ENCODE measurements at regions not wholly inside any gene's neighbourhood (a gene's known extent, or its start where the extent isn't known, plus 50 kb on each side); places are given as distances from the start of the nearest gene placed in this dataset.

- TF ChIP-seq CTCF (IDR thresholded peaks at IDR 0.05; ENCODE audit: borderline replicate concordance, extremely low read depth, low read length, poor library complexity, severe bottlenecking) (no peak), EZH2 (IDR thresholded peaks at IDR 0.05; ENCODE audit: borderline replicate concordance, low read depth, low read length, severe bottlenecking) (no peak)
- no peak for ATAC-seq (ENCODE audit: insufficient read depth, low read depth)
- no peaks in the 10 kb centered on the region for H3K27me3 ChIP-seq (ENCODE audit: insufficient read depth, low read length, poor library complexity)
- H3K79me2 ChIP-seq (ENCODE audit: insufficient read depth, low read length) = no peaks in the 10 kb centered on the region
- no peak overlapping the region for H3K27ac ChIP-seq (ENCODE audit: low read length)
- no peak for DNase-seq
- no peaks in the 10 kb centered on the region for H4K20me1 ChIP-seq (ENCODE audit: insufficient read depth, low read length)
- no peaks in the 10 kb centered on the region for H3K9me3 ChIP-seq (ENCODE audit: insufficient read depth, low read length, severe bottlenecking)
- no peak overlapping the region for H3K4me2 ChIP-seq (ENCODE audit: insufficient read depth, low read length)
- no peak overlapping the region for H3K4me3 ChIP-seq (ENCODE audit: low read depth in 1 of 2, low read length in 2 of 2)
- no peak overlapping the region for H3K9ac ChIP-seq (ENCODE audit: low read depth, low read length)
- no peaks in the 10 kb centered on the region for H3K36me3 ChIP-seq (ENCODE audit: insufficient read depth, low read length)
- H3K4me1 ChIP-seq (ENCODE audit: insufficient read depth, low read length) = no peaks in the 10 kb centered on the region
- H2AFZ ChIP-seq (ENCODE audit: low read depth, low read length) = no peak overlapping the region
Observed at GRCh38 chr3:22040150-22040549, 289.1 kb upstream of the ZNF385D start.

GRCh38 chr3:22045882-22046281 is 294.9 kb upstream of the ZNF385D start:
- H3K4me1 ChIP-seq (ENCODE audit: insufficient read depth, low read length) = no peaks in the 10 kb centered on the region
- no peaks in the 10 kb centered on the region for H3K79me2 ChIP-seq (ENCODE audit: insufficient read depth, low read length)
- no peak overlapping the region for H3K4me2 ChIP-seq (ENCODE audit: insufficient read depth, low read length)
- TF ChIP-seq EZH2 (IDR thresholded peaks at IDR 0.05; ENCODE audit: borderline replicate concordance, low read depth, low read length, severe bottlenecking) (no peak), CTCF (IDR thresholded peaks at IDR 0.05; ENCODE audit: borderline replicate concordance, extremely low read depth, low read length, poor library complexity, severe bottlenecking) (no peak)
- H4K20me1 ChIP-seq (ENCODE audit: insufficient read depth, low read length) = no peaks in the 10 kb centered on the region
- no peaks in the 10 kb centered on the region for H3K9me3 ChIP-seq (ENCODE audit: insufficient read depth, low read length, severe bottlenecking)
- H2AFZ ChIP-seq (ENCODE audit: low read depth, low read length) = no peak overlapping the region
- no peaks in the 10 kb centered on the region for H3K27me3 ChIP-seq (ENCODE audit: insufficient read depth, low read length, poor library complexity)
- DNase-seq (no peak), ATAC-seq (ENCODE audit: insufficient read depth, low read depth) (no peak)
- no peak overlapping the region for H3K9ac ChIP-seq (ENCODE audit: low read depth, low read length)
- H3K4me3 ChIP-seq (ENCODE audit: low read depth in 1 of 2, low read length in 2 of 2) = no peak overlapping the region
- no peak overlapping the region for H3K27ac ChIP-seq (ENCODE audit: low read length)
- no peaks in the 10 kb centered on the region for H3K36me3 ChIP-seq (ENCODE audit: insufficient read depth, low read length)

- Histone ChIP-seq H4K20me1 (ENCODE audit: insufficient read depth, low read length) (no peaks in the 10 kb centered on the region), H3K4me1 (ENCODE audit: insufficient read depth, low read length) (no peaks in the 10 kb centered on the region), H3K9me3 (ENCODE audit: insufficient read depth, low read length, severe bottlenecking) (no peaks in the 10 kb centered on the region), H3K36me3 (ENCODE audit: insufficient read depth, low read length) (no peaks in the 10 kb centered on the region), H3K79me2 (ENCODE audit: insufficient read depth, low read length) (no peaks in the 10 kb centered on the region), H3K27me3 (ENCODE audit: insufficient read depth, low read length, poor library complexity) (no peaks in the 10 kb centered on the region), H3K4me2 (ENCODE audit: insufficient read depth, low read length) (no peak overlapping the region), H2AFZ (ENCODE audit: low read depth, low read length) (no peak overlapping the region), H3K9ac (ENCODE audit: low read depth, low read length) (no peak overlapping the region), H3K27ac (ENCODE audit: low read length) (no peak overlapping the region), H3K4me3 (ENCODE audit: low read depth in 1 of 2, low read length in 2 of 2) (no peak overlapping the region)
- DNase-seq (no peak), ATAC-seq (ENCODE audit: insufficient read depth, low read depth) (no peak)
- TF ChIP-seq CTCF (IDR thresholded peaks at IDR 0.05; ENCODE audit: borderline replicate concordance, extremely low read depth, low read length, poor library complexity, severe bottlenecking) (no peak), EZH2 (IDR thresholded peaks at IDR 0.05; ENCODE audit: borderline replicate concordance, low read depth, low read length, severe bottlenecking) (no peak)
Observed at GRCh38 chr3:22063500-22063899, 312.5 kb upstream of the ZNF385D start.

GRCh38 chr3:22068619-22069018 is 317.6 kb upstream of the ZNF385D start:
- Histone ChIP-seq H2AFZ (ENCODE audit: low read depth, low read length) (no peak overlapping the region), H4K20me1 (ENCODE audit: insufficient read depth, low read length) (no peaks in the 10 kb centered on the region), H3K27ac (ENCODE audit: low read length) (no peak overlapping the region), H3K4me1 (ENCODE audit: insufficient read depth, low read length) (no peaks in the 10 kb centered on the region), H3K9ac (ENCODE audit: low read depth, low read length) (no peak overlapping the region), H3K4me3 (ENCODE audit: low read depth in 1 of 2, low read length in 2 of 2) (no peak overlapping the region), H3K79me2 (ENCODE audit: insufficient read depth, low read length) (no peaks in the 10 kb centered on the region), H3K4me2 (ENCODE audit: insufficient read depth, low read length) (no peak overlapping the region), H3K36me3 (ENCODE audit: insufficient read depth, low read length) (no peaks in the 10 kb centered on the region), H3K9me3 (ENCODE audit: insufficient read depth, low read length, severe bottlenecking) (no peaks in the 10 kb centered on the region), H3K27me3 (ENCODE audit: insufficient read depth, low read length, poor library complexity) (no peaks in the 10 kb centered on the region)
- no peak for DNase-seq
- TF ChIP-seq CTCF (IDR thresholded peaks at IDR 0.05; ENCODE audit: borderline replicate concordance, extremely low read depth, low read length, poor library complexity, severe bottlenecking) (no peak), EZH2 (IDR thresholded peaks at IDR 0.05; ENCODE audit: borderline replicate concordance, low read depth, low read length, severe bottlenecking) (no peak)
- no peak for ATAC-seq (ENCODE audit: insufficient read depth, low read depth)

Data from DND-41 (cell line).